ENCODE measurements at regions not wholly inside any gene's neighbourhood (a gene's known extent, or its start where the extent isn't known, plus 50 kb on each side); places are given as distances from the start of the nearest gene placed in this dataset.
"Not testable (repeated sequence)": the region's sequence is repeated elsewhere in the genome, so short reads cannot be mapped to it uniquely, and the experiment has no call there.

DNA sequence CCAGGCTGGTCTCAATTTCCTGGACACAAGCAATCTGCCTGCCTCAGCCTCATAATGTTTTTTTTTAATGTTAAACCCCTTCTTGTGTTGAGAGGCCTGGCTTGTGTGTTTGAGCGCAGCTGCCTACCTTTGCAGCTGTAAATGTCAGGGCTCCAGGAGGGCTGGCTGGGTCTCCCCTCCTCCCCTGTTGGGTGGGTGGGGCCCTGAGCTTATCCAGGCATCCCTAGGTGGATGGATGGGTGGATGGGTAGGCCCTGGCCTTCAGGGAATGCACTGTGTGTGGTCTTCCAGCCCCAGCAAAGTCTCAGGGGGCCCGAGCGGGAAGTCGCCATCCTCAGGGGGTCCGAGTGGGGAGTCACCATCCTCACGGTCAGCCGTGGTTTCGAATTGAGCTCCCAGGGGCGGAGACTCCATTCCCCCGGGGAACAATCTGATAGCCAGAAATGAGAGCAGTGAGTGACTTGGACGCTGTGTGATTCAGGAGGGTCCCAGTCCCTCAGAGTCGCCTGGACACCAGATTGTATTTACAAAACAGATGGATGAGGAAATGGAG is 279.4 kb upstream of the PLGLB2 start:
- H3K9me3 Mint-ChIP-seq; CTCF ChIA-PET; H3K27me3 Mint-ChIP-seq (ENCODE audit: low read depth); DNase-seq; H3K36me3 Mint-ChIP-seq (ENCODE audit: low read depth); H3K4me3 Mint-ChIP-seq: not testable (repeated sequence)
- Mint-ChIP-seq H3K27ac (peak overlapping the region; percentile 87), H3K4me1 (ENCODE audit: low read depth) (peaks cover 42% of the 10 kb centered on the region)
- intact Hi-C loops (cut with micrococcal nuclease), result loop anchor here (5.0 kb wide), 1 partner anchor 534 kb away; no protein-coding TSS in a partner anchor

DNA sequence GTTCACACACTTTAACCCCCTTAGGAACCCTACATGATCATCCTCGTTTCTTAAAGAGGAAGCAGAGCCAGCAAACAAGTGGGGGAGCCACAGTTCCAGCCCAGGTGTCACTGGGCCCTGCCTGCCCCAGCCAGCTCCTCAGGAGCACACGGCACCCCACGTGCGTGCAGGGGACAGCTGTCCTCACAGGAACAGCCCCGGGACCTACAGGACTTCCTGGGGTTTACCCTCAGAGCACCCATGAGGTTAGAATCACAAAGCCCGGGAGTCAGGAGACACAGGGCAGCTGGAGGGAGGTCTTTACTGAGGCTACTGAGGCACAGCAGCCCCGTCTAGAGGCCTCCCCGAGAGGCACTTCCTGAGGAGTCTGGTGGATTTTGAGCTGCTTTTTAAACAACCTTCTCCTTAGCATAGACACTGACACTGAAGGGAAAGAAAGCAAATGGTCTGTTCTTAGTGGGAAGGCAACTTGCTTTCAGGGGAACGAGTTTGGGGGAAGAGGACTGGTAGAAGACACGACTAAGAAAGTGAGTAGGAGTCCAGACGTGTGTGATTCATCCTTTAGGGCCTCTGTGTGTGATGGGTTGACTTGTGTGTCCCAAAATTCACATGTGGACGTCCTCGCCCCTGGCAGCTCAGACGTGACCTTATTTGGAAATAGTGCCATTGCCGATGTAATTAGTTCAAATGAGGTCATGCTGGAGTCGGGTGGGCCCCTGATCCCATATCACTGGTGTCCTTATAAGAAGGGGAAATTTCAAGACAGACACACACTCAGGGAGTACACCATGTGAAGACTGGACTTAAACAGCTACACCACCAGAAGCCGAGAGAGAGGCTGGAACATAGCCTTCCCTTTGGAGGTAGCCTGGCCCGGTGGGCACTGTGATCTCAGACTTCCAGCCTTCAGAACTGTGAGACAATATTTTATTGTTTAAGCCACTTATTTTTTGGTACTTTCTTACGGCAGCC is 278.4 kb upstream of the PLGLB2 start:
- H3K9me3 Mint-ChIP-seq; H3K36me3 Mint-ChIP-seq (ENCODE audit: low read depth); H3K27me3 Mint-ChIP-seq (ENCODE audit: low read depth); CTCF ChIA-PET: not testable (repeated sequence)
- peak overlapping the region; percentile 82 for H3K4me3 Mint-ChIP-seq
- intact Hi-C loops (cut with micrococcal nuclease), result loop anchor here (5.0 kb wide), 1 partner anchor 533 kb away; no protein-coding TSS in a partner anchor
- peak overlapping the region; percentile 100 for H3K27ac Mint-ChIP-seq
- H3K4me1 Mint-ChIP-seq (ENCODE audit: low read depth), result peaks cover 40% of the 10 kb centered on the region
- DNase-seq, result peak; percentile 66

DNA sequence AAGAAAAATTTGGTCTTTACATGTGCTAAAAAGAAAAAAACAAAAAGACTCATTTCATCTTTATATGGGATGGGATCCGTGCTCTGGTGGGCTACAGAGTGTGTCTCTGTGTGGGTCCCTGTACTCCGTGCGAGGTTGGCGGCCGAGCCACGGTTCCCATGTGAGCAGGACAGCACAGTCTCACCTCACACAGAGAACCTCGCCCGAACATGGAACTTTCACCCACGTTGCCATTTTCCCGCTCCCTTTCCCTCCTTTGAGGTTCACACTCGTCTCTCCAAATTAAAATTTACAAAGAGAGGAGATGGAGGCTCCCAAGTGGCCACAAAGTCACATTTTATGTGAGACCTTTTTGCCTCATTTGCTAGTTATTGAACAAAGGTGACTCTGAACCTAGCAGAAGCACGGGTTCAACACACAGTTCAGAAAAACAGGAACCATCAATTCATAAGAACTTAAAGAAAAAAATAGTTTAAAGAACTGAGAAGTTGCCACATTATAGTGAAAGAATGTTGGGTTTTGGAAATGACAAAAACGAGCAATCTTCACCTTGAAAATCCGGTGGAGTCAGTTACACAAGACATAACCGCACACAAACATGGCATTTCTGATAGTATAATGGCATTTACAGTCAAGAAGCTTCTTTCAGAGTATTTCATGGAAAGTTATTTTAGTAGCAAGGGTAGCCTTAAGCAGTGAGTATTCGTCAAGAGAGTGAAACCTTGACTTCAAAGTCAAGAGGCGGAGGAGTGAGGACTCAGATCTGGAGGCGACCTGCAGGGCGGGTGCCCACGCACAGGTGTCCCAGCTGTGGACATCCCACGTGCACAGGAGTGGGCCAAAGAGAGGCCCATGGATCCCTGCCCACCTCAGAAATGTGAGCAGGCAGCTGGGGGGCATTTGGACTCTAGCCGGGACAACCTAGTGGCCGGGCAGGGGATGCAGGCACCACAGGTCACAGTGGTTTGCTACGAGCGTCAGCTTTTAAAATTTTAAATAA is 277.2 kb upstream of the PLGLB2 start:
- H3K27me3 Mint-ChIP-seq (ENCODE audit: low read depth); intact Hi-C loops (cut with micrococcal nuclease); H3K36me3 Mint-ChIP-seq (ENCODE audit: low read depth); H3K9me3 Mint-ChIP-seq; CTCF ChIA-PET: not testable (repeated sequence)
- Mint-ChIP-seq H3K4me3 (peak overlapping the region; percentile 82), H3K27ac (peak overlapping the region; percentile 100), H3K4me1 (ENCODE audit: low read depth) (peaks cover 41% of the 10 kb centered on the region)
- peak; percentile 64 for DNase-seq

DNA sequence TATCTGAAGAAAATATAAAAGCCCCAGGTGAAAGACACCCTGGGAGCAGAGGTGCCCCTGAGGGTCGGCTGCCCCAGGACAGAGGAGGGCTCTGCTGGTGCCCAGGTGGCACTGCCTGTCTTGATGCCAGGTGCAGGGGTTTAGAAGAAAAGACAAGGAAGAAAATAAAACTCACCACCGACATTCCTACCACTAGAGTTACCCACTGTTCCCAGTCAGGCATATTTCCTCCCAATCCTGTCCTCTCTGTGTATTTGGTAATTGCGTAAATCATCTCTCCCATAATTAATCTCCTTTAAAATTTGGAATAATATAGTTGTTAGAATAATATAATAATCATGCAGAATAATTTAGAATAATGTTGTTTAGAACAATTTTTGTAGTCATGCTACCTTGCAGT is 276.4 kb upstream of the PLGLB2 start:
- peak overlapping the region; percentile 98 for H3K27ac Mint-ChIP-seq
- CTCF ChIA-PET, result not testable (repeated sequence)
- H3K4me3 Mint-ChIP-seq, result peak overlapping the region; percentile 80

DNA sequence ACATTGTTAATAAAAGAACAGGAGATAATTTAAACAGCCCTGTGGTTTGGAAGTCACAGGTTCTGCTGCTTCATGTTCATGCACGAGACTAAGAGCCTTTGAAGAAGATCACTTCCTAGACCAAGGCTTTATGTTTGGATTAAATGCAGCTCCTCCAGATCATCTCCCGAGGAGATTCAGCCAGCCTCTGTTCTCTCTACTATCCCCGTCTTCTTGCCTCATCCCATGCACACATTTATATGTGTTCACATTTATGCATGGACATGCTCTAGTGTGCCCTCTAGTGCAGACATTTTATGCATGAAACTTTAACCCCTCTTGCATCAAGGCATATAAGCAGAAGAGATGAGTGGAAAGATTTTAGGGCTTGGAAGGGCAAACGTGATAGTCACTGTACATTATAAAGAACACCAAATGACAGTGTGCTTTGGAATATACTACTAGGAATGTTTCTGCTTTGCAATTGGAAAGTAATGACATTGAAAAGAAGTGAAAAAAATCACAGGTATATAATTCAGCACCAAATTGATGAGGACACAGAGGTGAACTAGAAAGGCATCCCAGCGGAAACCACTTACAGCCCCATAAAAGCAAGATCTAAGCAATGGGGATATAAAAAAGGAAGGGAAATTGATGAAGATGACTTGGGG is 271.5 kb upstream of the PLGLB2 start:
- H3K4me1 Mint-ChIP-seq (ENCODE audit: low read depth), result peaks cover 30% of the 10 kb centered on the region

More for the DNA sequence above, 276.4 kb upstream of the PLGLB2 start:
- intact Hi-C loops (cut with micrococcal nuclease); H3K9me3 Mint-ChIP-seq; H3K27me3 Mint-ChIP-seq (ENCODE audit: low read depth); H3K36me3 Mint-ChIP-seq (ENCODE audit: low read depth); DNase-seq: not testable (repeated sequence)
- H3K4me1 Mint-ChIP-seq (ENCODE audit: low read depth), result peaks cover 42% of the 10 kb centered on the region

DNA sequence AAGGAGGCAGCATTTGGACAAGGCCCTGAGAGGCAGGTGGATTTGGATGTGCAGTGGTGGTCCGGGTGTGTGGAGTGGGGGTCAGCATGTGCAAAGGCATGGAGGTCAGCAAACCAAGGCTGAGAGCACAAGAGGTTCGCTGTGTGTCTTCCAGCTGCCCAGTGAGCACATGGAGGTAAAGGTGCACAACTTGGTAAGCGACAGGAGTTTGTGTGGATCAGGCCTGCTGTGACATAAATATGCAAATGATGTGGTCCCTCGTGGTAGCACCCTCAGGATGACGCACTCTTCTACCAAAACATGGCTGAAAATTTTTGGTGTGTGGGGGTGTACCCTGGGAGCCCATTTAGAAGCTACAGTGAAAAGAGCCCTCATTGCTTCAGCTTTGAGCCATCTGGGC is 271.0 kb upstream of the PLGLB2 start:
- H3K4me3 Mint-ChIP-seq, result peak overlapping the region; percentile 29
- peak overlapping the region; percentile 88 for H3K27ac Mint-ChIP-seq
- H3K36me3 Mint-ChIP-seq (ENCODE audit: low read depth), result peaks cover 15% of the 10 kb centered on the region
- CTCF ChIA-PET; intact Hi-C loops (cut with micrococcal nuclease); H3K9me3 Mint-ChIP-seq; H3K27me3 Mint-ChIP-seq (ENCODE audit: low read depth): not testable (repeated sequence)
- DNase-seq, result peak; percentile 64
- peaks cover 30% of the 10 kb centered on the region for H3K4me1 Mint-ChIP-seq (ENCODE audit: low read depth)

More for the DNA sequence above, 271.5 kb upstream of the PLGLB2 start:
- DNase-seq; H3K9me3 Mint-ChIP-seq; H3K27me3 Mint-ChIP-seq (ENCODE audit: low read depth); intact Hi-C loops (cut with micrococcal nuclease); CTCF ChIA-PET: not testable (repeated sequence)
- Mint-ChIP-seq H3K27ac (peak overlapping the region; percentile 88), H3K4me3 (peak overlapping the region; percentile 29), H3K36me3 (ENCODE audit: low read depth) (peaks cover 15% of the 10 kb centered on the region)

DNA sequence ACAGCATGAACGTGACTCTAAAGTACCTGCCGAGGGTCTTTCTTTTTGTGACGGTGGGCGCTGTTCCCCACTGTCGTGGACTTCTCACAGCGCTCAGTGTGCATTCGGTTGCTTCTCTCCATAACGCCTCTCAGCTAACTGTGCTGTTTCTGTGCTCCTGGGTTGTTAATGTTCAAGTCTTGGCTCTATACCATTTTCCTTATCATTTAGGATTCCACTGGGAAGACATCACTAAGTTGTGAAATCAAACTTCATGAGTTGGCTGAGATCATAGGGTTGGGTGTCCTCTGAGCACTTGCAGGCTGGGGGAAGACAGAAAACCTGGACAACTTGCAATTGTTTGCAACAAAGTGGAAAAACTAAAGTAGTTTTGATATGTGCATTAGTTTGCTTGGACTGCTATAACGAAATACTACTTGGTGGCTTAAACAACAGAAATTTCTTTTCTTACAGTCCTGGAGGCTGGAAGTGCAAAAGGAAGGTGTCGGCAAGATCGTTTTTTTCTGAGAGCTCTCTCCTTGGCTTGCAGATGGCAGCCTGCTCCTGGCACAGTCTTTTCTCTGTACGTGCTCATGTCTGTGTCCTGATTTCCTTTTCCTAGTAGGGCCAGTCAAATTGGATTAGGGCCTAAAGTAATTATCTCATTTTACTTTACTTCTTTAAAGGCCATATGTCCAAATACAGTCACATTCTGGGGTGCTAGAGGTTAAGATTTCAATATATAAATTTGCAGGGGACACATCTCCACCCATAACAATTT is 270.0 kb upstream of the PLGLB2 start:
- Mint-ChIP-seq H3K36me3 (ENCODE audit: low read depth) (peaks cover 17% of the 10 kb centered on the region), H3K4me1 (ENCODE audit: low read depth) (peaks cover 33% of the 10 kb centered on the region), H3K27ac (peak overlapping the region; percentile 36)
- H3K4me3 Mint-ChIP-seq; intact Hi-C loops (cut with micrococcal nuclease); H3K9me3 Mint-ChIP-seq; DNase-seq; CTCF ChIA-PET; H3K27me3 Mint-ChIP-seq (ENCODE audit: low read depth): not testable (repeated sequence)

DNA sequence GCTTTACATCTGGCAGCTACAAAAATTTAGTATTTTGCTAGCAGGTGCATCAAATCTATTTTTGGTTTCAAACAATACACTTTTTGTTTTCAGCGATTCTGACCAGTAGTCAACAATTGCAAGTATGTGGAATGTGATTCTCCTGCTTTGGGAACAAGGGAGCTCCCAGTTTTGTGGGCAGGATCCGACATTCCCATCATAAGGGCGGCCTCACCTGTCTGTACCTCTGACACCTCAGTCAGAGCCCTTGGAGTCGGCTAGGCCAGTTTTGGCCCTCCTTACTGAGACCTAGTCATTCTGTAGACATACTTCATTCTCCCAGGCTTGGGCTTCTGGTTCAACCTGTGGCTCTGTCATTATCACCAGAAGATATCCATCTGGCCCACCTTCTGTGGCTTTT is 269.0 kb upstream of the PLGLB2 start:
- H3K27me3 Mint-ChIP-seq (ENCODE audit: low read depth); DNase-seq; H3K4me3 Mint-ChIP-seq; H3K9me3 Mint-ChIP-seq; CTCF ChIA-PET; intact Hi-C loops (cut with micrococcal nuclease); H3K27ac Mint-ChIP-seq: not testable (repeated sequence)
- Mint-ChIP-seq H3K36me3 (ENCODE audit: low read depth) (peaks cover 17% of the 10 kb centered on the region), H3K4me1 (ENCODE audit: low read depth) (peaks cover 37% of the 10 kb centered on the region)

- Mint-ChIP-seq H3K4me1 (ENCODE audit: low read depth) (peaks cover 36% of the 10 kb centered on the region), H3K27ac (peak overlapping the region; percentile 66), H3K4me3 (peak overlapping the region; percentile 38)
- H3K9me3 Mint-ChIP-seq; H3K36me3 Mint-ChIP-seq (ENCODE audit: low read depth); intact Hi-C loops (cut with micrococcal nuclease); H3K27me3 Mint-ChIP-seq (ENCODE audit: low read depth); CTCF ChIA-PET: not testable (repeated sequence)
- DNase-seq, result peak; percentile 57
Observed at GRCh38 chr2:87483093-87483680, 264.7 kb upstream of the PLGLB2 start.

- H3K36me3 Mint-ChIP-seq (ENCODE audit: low read depth); DNase-seq; H3K4me3 Mint-ChIP-seq; H3K27me3 Mint-ChIP-seq (ENCODE audit: low read depth); H3K9me3 Mint-ChIP-seq; intact Hi-C loops (cut with micrococcal nuclease); CTCF ChIA-PET: not testable (repeated sequence)
- Mint-ChIP-seq H3K27ac (peak overlapping the region; percentile 68), H3K4me1 (ENCODE audit: low read depth) (peaks cover 37% of the 10 kb centered on the region)
Observed at GRCh38 chr2:87484363-87484762, 263.5 kb upstream of the PLGLB2 start.

GRCh38 chr2:87485455-87485854 is 262.4 kb upstream of the PLGLB2 start:
- intact Hi-C loops (cut with micrococcal nuclease); H3K36me3 Mint-ChIP-seq (ENCODE audit: low read depth); H3K4me3 Mint-ChIP-seq; CTCF ChIA-PET; DNase-seq; H3K27me3 Mint-ChIP-seq (ENCODE audit: low read depth); H3K9me3 Mint-ChIP-seq: not testable (repeated sequence)
- Mint-ChIP-seq H3K4me1 (ENCODE audit: low read depth) (peaks cover 32% of the 10 kb centered on the region), H3K27ac (peak overlapping the region; percentile 72)

All from activated naive CD4-positive, alpha-beta T cell treated with anti-CD3 and anti-CD28 coated beads for 36 hours (primary cell).